Heart left ventricle (tissue), 13 donors: ENCODE measurements at regions not wholly inside any gene's neighbourhood (a gene's known extent, or its start where the extent isn't known, plus 50 kb on each side); places are given as distances from the start of the nearest gene placed in this dataset.

Experiments used
- CTCF ChIP-seq, 12 donors: fragments of 200-600 bp; sonication (generic) in 4 of 12; IDR thresholded peaks; one replicate each; pipeline versions ENCODE4 v1.5.0 to v1.8.0; 2018 to 2022; ENCODE audit warnings: antibody characterized with exemption in 12 of 12, mild to moderate bottlenecking in 5 of 12
- POLR2A ChIP-seq, 2 donors: fragments of 450-650 bp; IDR thresholded peaks; one replicate each; pipeline ENCODE4 v1.6.1; 2017; ENCODE audit warnings: antibody characterized with exemption in 2 of 2, mild to moderate bottlenecking in 2 of 2, moderate library complexity in 2 of 2
- donor health status: ischemic (EF 13 %, LVEDD 7.1; RV severe dilation, severe dysfunction).
- donor health status: DM: no; HTN: yes; CAD: no.
- donor health status: DM: no; HTN: no; CAD: no.
- donor health status: ischemic (EF 25% LVEDD 6.9; RV normal size, moderate dysfunction).
- donor health status: ischemic (EF 25% LVEDD 5.7; RV mildly dilated, moderate dysfunction).
- donor health status: ischemic (EF 35%, LVEDD 5.7; RV mildly dilated, moderate dysfunction).
- donor health status: nonischemic (EF 11% LVEDD 7.7; RV severe dilation, severe dysfunction).
- donor health status: DM: yes; HTN: yes; CAD: no.
- donor health status: PGD.
- donor health status: ischemic (EF 29% LVEDD 5.4; RV normal size, mild dysfunction).
- donor health status: nonischemic (EF 23%, LVEDD 6.1; RV moderate dilation, normal function).

- TF ChIP-seq CTCF (IDR thresholded peaks at IDR 0.05): no peak
- TF ChIP-seq POLR2A (IDR thresholded peaks at IDR 0.05): no peak
These were observed 155.4 kb upstream of the CACNA2D1 start for GRCh38 chr7:82598958-82599357.
